Omental fat pad (tissue), 3 donors: ENCODE measurements at regions not wholly inside any gene's neighbourhood (a gene's known extent, or its start where the extent isn't known, plus 50 kb on each side); places are given as distances from the start of the nearest gene placed in this dataset.
"Not testable (repeated sequence)": the region's sequence is repeated elsewhere in the genome, so short reads cannot be mapped to it uniquely, and the experiment has no call there.

Source experiments
- ATAC-seq: fragments of 150-250 bp; one replicate; pipeline ENCODE4 v1.9.1; 2016; ENCODE audit warnings: mild to moderate bottlenecking, moderate library complexity; ENCODE audit not compliant: low FRiP score
- DNase-seq: peaks from one replicate; pipeline ENCODE4 v3.0.0-alpha.2; 2019; ENCODE audit warnings: low spot score
- TF ChIP-seq, protein P1 (sequence below), 3 donors: fragments of 450-650 bp; IDR thresholded peaks; one replicate each; pipeline ENCODE4 v1.5.1; 2016 to 2017; ENCODE audit warnings: antibody characterized with exemption in 3 of 3, mild to moderate bottlenecking in 3 of 3, moderate library complexity in 2 of 3

DNA sequence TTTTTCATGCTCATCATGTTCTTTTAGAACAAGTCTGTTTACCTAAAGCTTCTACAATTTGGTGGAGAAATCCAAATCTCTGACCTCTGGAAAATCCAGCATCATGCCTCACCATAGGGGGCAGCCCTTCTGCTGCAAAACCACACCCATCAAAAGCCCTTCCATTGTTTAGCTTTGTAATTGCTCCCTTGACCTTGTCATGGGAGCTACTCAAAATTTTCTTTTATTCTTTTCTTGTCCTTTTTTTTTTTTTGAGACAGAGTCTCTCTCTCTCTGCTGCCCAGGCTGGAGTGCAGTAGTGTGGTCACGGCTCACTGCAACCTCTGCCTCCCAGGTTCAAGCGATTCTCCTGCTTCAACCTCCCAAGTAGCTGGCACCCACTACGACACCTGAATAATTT is 234.4 kb downstream of the NEBL start:
- no peak for DNase-seq
- TF ChIP-seq, protein P1, sequence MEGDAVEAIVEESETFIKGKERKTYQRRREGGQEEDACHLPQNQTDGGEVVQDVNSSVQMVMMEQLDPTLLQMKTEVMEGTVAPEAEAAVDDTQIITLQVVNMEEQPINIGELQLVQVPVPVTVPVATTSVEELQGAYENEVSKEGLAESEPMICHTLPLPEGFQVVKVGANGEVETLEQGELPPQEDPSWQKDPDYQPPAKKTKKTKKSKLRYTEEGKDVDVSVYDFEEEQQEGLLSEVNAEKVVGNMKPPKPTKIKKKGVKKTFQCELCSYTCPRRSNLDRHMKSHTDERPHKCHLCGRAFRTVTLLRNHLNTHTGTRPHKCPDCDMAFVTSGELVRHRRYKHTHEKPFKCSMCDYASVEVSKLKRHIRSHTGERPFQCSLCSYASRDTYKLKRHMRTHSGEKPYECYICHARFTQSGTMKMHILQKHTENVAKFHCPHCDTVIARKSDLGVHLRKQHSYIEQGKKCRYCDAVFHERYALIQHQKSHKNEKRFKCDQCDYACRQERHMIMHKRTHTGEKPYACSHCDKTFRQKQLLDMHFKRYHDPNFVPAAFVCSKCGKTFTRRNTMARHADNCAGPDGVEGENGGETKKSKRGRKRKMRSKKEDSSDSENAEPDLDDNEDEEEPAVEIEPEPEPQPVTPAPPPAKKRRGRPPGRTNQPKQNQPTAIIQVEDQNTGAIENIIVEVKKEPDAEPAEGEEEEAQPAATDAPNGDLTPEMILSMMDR (IDR thresholded peaks at IDR 0.05), result no peak
- ATAC-seq, result no peak

DNA sequence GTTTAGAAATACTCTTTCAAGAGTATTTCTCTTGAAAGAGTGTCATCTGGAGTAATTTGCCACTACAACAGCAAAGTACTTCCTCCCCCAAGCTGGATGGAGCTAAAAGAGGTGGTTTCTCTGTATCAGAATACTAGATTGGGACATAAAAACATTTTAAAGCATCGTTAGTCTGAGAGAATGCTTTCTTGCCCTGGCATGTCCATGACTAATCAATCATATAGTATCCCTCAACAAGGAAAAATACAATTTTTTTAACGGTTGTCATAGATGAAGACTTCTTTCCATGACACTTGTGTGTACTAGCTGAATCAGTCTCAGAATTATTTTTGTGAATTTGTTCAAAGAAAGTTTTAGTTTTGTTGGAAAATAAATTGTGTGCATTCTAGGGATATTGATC is 237.9 kb downstream of the NEBL start:
- DNase-seq (no peak), ATAC-seq (no peak)
- TF ChIP-seq, protein P1 (IDR thresholded peaks at IDR 0.05), result no peak

DNA sequence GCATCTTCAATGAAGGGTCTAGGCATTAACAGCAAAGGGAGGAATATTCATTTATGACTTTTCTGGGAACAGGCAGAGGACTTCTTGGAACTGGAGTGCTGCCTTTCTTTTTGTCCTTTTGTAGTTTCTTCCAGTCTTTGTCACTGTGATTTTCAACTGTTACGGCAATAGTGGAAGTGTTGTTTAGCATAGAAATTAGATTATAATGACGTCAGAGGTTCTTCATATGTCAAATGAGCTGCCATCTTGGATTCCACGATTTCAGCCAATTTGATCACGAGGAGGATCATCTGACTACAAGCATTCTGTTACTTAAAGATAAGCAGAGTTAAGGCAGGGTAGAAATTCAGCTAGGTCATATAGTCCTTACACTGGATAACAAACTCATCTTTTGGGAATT is 239.0 kb downstream of the NEBL start:
- no peak for DNase-seq
- ATAC-seq, result no peak
- TF ChIP-seq, protein P1 (IDR thresholded peaks at IDR 0.05), result no peak

DNA sequence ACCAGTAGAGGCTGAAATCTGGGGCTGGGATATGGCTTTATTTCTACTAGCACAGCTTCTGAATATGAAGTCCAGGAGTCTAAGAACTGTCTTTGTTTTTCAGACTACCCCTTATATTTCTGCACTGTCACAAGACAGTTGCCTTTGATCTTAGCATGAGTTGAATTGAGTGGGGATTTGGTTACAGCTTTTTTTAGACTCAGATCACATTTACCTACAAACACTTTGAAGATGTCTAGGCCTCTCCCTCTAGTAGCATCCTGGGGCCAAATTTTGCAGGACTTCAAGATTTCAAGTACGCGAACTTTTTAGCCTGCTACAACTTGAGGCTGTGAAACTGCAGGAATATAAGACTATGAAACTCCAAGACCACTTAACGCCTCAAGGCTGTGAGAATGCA is 240.2 kb downstream of the NEBL start:
- no peak for DNase-seq
- TF ChIP-seq, protein P1 (IDR thresholded peaks at IDR 0.05), result no peak
- ATAC-seq, result no peak

DNA sequence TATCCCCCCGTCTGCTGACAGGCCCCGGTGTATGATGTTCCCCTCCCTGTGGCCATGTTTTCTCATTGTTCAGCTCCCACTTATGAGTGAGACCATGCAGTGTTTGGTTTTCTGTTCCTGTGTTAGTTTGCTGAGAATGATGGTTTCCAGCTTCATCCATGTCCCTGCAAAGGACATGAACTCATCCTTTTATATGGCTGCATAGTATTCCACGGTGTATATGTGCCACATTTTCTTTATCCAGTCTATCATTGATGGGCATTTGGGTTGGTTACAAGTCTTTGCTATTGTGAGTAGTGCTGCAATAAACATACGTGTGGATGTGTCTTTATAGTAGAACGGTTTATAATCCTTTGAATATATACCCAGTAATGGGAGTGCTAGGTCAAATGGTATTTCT is 244.7 kb downstream of the NEBL start:
- ATAC-seq, DNase-seq: not testable (repeated sequence)

DNA sequence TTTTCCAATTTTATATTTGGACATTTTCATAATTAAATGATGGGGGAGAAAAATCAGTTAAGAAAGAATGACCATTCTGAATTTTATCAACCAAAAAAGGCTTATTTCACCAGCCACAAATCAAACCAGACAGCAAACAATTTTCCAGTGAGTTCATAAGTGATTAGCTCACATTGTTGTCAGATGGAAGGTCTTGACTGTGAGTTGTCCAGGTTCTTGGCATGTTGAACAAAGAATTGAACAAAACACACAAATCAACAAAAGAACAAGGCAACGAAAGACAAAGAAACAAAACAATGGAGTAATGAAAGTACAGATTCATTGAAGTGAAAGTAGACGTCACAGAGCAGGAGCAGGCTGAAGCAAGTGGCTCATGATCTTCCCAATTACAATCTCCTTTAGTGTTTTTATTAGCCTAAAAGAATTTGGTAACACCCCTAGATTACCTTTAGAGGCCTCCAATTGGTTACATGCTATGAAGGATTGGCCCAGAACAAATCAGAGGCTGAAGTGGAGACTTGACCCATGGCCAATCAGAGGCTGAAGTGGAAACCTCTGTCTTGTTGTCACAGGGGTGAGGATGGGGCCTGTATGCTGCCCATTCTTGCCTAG is 248.7 kb downstream of the NEBL start:
- TF ChIP-seq, protein P1 (IDR thresholded peaks at IDR 0.05), result no peak
- no peak for ATAC-seq

DNA sequence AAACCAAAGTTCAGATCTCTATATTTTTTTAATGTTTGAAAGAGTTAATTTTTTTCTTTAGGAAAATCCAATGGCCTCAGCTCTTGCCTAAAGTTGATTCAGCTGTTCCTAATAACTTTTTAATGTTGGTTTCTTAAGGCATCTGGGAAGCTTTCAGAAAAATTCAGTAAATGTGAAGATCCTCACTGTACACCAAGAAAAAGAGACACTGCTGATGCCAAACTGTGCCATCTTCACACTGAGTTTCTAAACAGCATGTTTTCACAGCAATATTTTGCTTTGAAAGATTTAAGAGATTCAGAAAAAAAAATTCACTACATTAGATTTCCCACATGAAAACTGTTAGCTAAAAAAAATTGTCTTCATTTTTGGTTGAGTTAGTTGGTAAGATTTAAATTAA is 249.4 kb downstream of the NEBL start:
- DNase-seq, result no peak
- TF ChIP-seq, protein P1 (IDR thresholded peaks at IDR 0.05), result no peak
- ATAC-seq, result no peak

More for the DNA sequence above, 248.7 kb downstream of the NEBL start:
- DNase-seq, result no peak
